22Rv1 (cell line): ENCODE measurements at regions not wholly inside any gene's neighbourhood (a gene's known extent, or its start where the extent isn't known, plus 50 kb on each side); places are given as distances from the start of the nearest gene placed in this dataset.
"Not testable (repeated sequence)": the region's sequence is repeated elsewhere in the genome, so short reads cannot be mapped to it uniquely, and the experiment has no call there.

Experiments used
- H3K27ac ChIP-seq: fragments of 450-650 bp; 2 replicates; pipeline ENCODE4 v1.5.1; 2017
- ZFX ChIP-seq: fragments of 450-650 bp; IDR thresholded peaks from 2 replicates; pipeline ENCODE4 v1.6.1; 2017; ENCODE audit warnings: antibody characterized with exemption, borderline replicate concordance
- TF ChIP-seq, protein P1 (sequence below): fragments of 450-650 bp; IDR thresholded peaks from 2 replicates; pipeline ENCODE4 v1.5.1; 2017; ENCODE audit warnings: mild to moderate bottlenecking

DNA sequence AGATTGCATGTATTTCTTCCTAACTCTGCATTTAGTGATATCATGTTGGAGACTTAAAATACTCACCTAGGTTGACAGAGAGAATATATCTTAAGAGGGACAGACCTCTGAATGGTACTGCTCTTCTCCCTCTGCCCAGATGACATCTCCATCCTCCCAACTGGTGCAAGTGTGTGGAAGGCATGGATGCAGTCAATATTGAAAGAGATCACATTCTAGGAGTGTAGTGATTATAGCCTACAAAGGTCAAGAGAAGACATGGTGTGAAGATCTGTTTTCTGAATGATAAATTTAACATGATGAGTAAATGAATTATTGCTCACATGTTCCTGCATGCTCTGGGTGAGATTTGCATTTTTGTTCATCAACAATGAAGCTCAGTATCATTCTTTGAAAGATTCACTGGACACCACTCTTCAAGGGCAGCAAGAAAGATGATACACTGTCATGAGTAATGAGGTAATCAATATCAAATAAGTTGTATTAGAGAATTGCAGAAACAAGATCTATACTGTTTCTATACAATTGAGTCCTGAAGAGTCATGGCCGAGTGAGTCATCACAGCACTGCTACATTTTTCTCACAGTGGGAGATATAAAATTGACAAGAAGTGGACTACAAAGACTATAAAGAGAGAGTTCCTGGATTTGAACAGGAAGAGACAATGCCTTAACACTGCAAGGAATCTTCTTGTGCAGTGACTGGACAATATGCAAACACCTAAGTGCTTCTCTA, 183.3 kb upstream of the KRR1 start:
- no peak for TF ChIP-seq ZFX
- TF ChIP-seq, protein P1, sequence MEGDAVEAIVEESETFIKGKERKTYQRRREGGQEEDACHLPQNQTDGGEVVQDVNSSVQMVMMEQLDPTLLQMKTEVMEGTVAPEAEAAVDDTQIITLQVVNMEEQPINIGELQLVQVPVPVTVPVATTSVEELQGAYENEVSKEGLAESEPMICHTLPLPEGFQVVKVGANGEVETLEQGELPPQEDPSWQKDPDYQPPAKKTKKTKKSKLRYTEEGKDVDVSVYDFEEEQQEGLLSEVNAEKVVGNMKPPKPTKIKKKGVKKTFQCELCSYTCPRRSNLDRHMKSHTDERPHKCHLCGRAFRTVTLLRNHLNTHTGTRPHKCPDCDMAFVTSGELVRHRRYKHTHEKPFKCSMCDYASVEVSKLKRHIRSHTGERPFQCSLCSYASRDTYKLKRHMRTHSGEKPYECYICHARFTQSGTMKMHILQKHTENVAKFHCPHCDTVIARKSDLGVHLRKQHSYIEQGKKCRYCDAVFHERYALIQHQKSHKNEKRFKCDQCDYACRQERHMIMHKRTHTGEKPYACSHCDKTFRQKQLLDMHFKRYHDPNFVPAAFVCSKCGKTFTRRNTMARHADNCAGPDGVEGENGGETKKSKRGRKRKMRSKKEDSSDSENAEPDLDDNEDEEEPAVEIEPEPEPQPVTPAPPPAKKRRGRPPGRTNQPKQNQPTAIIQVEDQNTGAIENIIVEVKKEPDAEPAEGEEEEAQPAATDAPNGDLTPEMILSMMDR, result no peak
- no peak overlapping the region for H3K27ac ChIP-seq

DNA sequence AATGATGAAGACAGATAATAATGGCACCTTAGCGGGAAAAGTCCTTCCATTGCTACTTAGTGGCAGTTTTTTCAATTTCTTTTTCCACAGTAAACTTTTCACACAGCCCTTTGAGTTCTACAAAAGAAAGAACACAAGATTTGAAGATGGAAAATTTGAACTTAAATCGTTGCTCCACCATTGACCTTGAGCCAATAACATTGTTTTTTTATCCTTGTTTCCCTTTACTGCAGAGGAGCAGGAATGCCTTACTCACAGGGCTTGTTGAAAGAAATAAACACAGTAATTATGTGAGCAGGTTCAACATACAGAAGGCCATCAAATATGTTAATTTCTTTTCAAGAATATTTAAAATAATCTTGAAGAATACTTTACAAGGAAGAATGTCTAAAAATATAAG, 181.5 kb upstream of the KRR1 start:
- no peak overlapping the region for H3K27ac ChIP-seq
- no peak for TF ChIP-seq ZFX
- TF ChIP-seq, protein P1, result no peak

DNA sequence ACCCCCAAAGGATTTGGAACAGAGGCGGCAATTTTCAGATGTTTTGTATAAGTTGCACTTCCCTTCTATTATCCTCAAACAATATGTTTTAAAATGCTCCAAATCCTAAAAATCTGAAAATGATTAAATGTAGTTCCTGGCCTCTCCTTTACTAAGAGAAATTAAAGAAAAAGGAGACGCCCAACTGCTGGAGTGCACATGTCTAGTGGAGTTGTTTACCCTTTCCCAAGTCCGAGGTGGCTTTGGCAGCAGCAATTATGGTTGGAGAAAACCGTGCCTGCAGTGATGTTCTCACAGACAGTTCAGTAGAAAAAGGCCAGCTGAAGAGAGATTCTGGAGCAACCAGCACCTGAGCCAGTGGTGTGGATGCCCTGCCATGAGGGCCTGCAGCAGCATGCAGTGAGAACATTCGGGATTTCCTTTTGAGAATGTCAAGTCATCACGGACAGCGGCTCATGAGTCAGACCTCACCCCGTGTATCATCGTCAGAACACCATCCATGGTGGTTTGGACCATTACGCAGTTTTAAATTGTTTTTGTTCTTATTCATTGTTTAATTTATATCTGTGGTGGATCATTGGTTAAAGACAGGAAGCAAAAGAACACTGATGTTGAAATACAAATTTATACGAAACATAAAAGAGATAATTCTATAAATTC, 179.0 kb upstream of the KRR1 start:
- TF ChIP-seq, protein P1, result no peak
- TF ChIP-seq ZFX, result no peak
- no peak overlapping the region for H3K27ac ChIP-seq

DNA sequence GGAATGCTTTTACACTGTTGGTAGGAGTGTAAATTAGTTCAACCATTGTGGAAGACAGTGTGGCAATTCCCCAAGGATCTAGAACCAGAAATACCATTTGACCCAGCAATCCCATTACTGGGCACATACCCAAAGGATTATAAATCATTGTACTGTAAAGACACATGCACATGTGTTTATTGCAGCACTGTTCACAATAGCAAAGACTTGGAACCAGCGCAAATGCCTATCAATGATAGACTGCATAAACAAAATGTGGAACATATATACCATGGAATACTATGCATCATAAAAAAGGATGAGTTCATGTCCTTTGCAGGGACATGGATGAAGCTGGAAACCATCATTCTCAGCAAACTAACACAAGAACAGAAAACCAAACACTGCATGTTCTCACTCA, 174.8 kb upstream of the KRR1 start:
- H3K27ac ChIP-seq, result not testable (repeated sequence)

DNA sequence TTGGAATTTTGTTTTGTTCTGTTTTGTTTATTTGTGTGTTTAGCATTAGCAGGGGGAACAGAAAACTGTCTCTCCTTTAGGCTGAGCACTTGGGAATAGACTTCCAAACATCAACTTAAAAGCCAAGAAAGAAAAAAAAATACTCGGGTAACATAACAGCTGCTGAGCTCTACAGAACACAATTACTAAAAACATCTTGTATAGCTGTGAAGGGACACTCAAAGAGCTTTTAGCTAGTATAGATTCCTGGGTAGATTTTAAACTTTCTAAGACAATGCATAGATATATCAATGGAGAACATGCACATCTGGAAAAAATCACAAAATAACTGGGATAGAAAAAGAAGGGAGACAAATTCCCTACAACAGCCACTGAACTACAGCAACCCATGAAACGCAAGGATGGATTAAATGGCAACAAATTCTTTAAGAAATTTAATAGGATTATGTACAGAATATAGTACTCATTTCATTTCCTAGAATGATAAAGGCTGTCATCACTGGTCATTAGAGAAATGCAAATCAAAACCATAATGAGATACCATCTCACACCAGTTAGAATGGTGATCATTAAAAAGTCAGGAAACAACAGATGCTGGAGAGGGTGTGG, 174.3 kb upstream of the KRR1 start:
- TF ChIP-seq, protein P1, result no peak
- TF ChIP-seq ZFX, result no peak
- no peak overlapping the region for H3K27ac ChIP-seq

DNA sequence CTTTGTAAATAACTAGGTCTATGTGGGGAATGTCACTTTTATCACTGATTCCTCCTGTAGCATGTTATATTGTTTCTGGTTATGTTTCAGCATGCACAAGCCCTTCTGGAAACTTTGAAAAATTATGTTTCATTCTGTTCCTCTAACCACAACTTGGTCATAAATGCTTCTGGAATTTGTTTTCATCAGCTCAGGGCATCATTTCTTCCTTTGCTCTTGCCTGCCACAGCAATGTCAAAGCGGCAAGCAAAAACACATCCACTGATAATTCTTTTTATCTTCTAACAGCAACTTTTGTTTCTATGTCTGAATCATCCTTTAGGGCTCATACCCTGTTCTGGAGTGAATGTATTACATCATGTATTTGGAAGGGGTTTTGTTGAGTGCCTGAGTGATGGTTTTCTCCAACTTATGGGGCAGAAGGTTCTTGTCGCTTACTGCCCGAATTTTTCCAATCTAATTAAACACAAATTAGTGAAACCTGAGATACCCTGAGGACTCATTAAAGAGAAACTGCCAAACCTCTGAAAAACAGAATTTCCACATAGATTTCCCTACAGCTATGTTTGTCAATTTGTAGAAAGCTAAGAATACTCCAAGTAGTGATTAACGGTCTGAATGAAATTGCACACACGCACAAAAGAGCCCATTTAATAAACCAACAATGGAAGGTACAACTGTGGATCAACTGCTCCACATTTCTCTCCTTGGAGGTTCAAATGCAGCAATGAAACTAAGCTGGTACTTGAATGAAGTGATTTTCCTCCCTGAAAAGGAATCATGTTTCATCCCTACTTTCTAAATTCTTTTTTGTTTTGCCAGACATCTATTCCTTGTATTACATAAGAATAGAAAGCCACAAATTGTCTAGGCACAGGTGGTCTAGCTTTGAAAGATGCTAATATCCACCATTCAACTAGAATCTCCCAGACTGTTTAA, 173.5 kb upstream of the KRR1 start:
- H3K27ac ChIP-seq, result no peak overlapping the region
- TF ChIP-seq, protein P1, result no peak
- TF ChIP-seq ZFX, result no peak

DNA sequence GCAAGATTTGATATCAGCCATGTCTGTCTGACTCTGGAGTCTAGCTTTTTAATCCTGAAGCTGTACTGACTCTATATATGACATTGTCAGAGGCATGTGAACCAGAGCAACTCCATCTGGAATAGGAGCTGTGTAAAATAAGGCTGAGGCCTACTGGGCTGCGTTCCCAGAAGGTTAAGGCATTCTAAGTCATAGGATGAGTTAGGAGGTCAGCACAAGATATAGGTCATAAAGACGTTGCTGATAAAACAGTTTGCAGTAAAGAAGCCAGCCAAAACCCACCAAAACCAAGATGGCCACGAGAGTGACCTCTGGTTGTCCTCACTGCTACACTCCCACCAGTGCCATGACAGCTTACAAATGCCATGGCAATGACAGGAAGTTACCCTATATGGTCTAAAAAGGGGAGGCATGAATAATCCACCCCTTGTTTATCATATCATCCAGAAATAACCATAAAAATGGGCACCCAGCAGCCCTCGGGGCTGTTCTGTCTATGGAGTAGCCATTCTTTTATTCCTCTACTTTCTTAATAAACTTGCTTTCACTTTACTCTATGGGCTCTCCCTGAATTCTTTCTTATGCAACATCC, 172.7 kb upstream of the KRR1 start:
- not testable (repeated sequence) for H3K27ac ChIP-seq
